ENCODE measurements at regions not wholly inside any gene's neighbourhood (a gene's known extent, or its start where the extent isn't known, plus 50 kb on each side); places are given as distances from the start of the nearest gene placed in this dataset.

DNA sequence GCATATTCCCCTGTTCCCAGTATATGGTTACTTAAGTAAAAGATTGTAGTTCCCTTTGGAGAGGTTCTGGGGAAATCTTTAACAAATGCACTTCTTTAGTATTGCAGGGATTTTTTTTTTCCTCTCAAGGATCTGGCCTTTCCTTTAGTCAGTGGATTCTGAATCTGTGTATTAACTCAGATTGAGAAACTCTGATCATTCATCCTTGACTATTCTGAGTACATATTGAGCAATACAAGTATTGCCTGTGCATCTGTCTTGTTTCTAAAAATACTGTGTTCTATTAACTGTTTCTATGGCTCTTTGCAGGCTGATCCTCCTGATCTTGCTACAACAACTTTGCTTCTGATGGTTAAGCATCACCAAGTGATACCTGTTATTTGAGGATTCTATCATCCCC is 67.8 kb upstream of the FGGY start:
- H3K27ac ChIP-seq (ENCODE audit: low read depth, low read length) = no peak overlapping the region
- no peak for DNase-seq
- H3K27me3 ChIP-seq (ENCODE audit: control insufficient read depth, insufficient read depth, low read length, poor library complexity, severe bottlenecking) = no peaks in the 10 kb centered on the region
- H3K4me3 Mint-ChIP-seq = no peak overlapping the region
- H3K36me3 ChIP-seq (ENCODE audit: control insufficient read depth, insufficient read depth, low read length) = no peaks in the 10 kb centered on the region
- H3K4me1 ChIP-seq (ENCODE audit: control insufficient read depth, insufficient read depth, low read length) = no peaks in the 10 kb centered on the region
- no peaks in the 10 kb centered on the region for H3K9me3 ChIP-seq (ENCODE audit: control insufficient read depth, low read length)
- TF ChIP-seq, protein P1, sequence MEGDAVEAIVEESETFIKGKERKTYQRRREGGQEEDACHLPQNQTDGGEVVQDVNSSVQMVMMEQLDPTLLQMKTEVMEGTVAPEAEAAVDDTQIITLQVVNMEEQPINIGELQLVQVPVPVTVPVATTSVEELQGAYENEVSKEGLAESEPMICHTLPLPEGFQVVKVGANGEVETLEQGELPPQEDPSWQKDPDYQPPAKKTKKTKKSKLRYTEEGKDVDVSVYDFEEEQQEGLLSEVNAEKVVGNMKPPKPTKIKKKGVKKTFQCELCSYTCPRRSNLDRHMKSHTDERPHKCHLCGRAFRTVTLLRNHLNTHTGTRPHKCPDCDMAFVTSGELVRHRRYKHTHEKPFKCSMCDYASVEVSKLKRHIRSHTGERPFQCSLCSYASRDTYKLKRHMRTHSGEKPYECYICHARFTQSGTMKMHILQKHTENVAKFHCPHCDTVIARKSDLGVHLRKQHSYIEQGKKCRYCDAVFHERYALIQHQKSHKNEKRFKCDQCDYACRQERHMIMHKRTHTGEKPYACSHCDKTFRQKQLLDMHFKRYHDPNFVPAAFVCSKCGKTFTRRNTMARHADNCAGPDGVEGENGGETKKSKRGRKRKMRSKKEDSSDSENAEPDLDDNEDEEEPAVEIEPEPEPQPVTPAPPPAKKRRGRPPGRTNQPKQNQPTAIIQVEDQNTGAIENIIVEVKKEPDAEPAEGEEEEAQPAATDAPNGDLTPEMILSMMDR (conservative IDR thresholded peaks at IDR 0.05) = no peak
- H3K9me3 Mint-ChIP-seq = no peaks in the 10 kb centered on the region
- H3K36me3 Mint-ChIP-seq (ENCODE audit: low read depth) = no peaks in the 10 kb centered on the region
- H3K9ac ChIP-seq (ENCODE audit: extremely low read depth, low read length, poor library complexity, severe bottlenecking) = no peak overlapping the region
- H3K27ac Mint-ChIP-seq = no peak overlapping the region
- peaks cover 2% of the 10 kb centered on the region for H3K27me3 Mint-ChIP-seq (ENCODE audit: insufficient read depth)
- no peak overlapping the region for H3K4me3 ChIP-seq (ENCODE audit: low read length)
- H3K4me1 Mint-ChIP-seq = peaks cover 3% of the 10 kb centered on the region

DNA sequence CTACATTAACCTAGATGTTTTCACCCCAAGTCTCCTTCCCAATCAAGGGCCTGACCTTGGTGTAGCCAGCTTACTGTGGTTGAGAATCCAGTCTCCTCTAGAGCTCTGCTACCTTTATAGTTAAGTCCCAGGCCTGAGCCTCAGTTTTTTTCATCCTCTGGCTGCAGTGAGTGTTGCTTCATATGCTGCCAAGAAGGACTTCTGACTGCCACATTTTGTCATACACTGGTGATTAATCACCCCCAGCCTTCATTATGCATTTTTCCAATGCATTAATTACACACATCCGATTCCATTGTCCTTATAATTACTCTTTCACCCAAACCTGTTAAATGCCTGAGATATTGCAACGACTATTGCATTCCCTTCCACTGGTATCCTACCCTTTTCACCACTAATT is 66.3 kb upstream of the FGGY start:
- H3K27ac Mint-ChIP-seq = no peak overlapping the region
- 88 to 100% methylated on average over 1 to 2 of the region's 2 CpGs for WGBS, 2 experiments (ENCODE audit: insufficient coverage in 1 of 2, insufficient read length in 1 of 2)
- H3K4me3 ChIP-seq (ENCODE audit: low read length) = no peak overlapping the region
- H3K4me1 Mint-ChIP-seq = no peaks in the 10 kb centered on the region
- no peak overlapping the region for H3K4me3 Mint-ChIP-seq
- peaks cover 2% of the 10 kb centered on the region for H3K27me3 Mint-ChIP-seq (ENCODE audit: insufficient read depth)
- TF ChIP-seq, protein P1 (conservative IDR thresholded peaks at IDR 0.05) = no peak
- H3K27ac ChIP-seq (ENCODE audit: low read depth, low read length) = no peak overlapping the region
- no peaks in the 10 kb centered on the region for H3K36me3 ChIP-seq (ENCODE audit: control insufficient read depth, insufficient read depth, low read length)
- H3K9me3 ChIP-seq (ENCODE audit: control insufficient read depth, low read length) = no peaks in the 10 kb centered on the region
- H3K27me3 ChIP-seq (ENCODE audit: control insufficient read depth, insufficient read depth, low read length, poor library complexity, severe bottlenecking) = no peaks in the 10 kb centered on the region
- no peak overlapping the region for H3K9ac ChIP-seq (ENCODE audit: extremely low read depth, low read length, poor library complexity, severe bottlenecking)
- H3K4me1 ChIP-seq (ENCODE audit: control insufficient read depth, insufficient read depth, low read length) = no peaks in the 10 kb centered on the region
- no peaks in the 10 kb centered on the region for H3K36me3 Mint-ChIP-seq (ENCODE audit: low read depth)
- no peak for DNase-seq
- no peaks in the 10 kb centered on the region for H3K9me3 Mint-ChIP-seq

DNA sequence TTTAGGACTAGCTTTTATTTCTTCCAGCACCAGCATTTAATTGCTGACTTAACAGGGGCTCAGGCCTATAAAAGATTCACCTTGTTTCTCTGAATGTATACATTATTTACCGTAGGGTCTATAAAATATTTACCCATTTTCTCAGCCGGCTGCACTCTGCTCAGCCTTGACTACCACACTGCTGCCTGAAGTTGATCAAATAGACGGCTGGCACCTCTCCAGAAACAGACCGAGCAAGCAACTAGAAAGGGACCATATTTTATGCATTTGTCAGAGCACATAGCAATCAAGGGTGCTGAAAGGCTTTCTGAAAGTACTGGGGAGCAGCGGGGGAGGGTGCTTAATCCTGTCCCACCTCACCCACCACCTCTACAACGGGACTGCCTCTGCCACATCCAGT is 64.7 kb upstream of the FGGY start:
- WGBS, 2 experiments (ENCODE audit: insufficient coverage in 1 of 2, insufficient read length in 1 of 2) = 95 to 96% methylated on average over 4 to 6 of the region's 6 CpGs
- Mint-ChIP-seq H3K4me1 (no peaks in the 10 kb centered on the region), H3K27me3 (ENCODE audit: insufficient read depth) (no peaks in the 10 kb centered on the region), H3K9me3 (no peaks in the 10 kb centered on the region), H3K27ac (no peak overlapping the region), H3K36me3 (ENCODE audit: low read depth) (no peaks in the 10 kb centered on the region), H3K4me3 (no peak overlapping the region)
- no peaks in the 10 kb centered on the region for H3K9me3 ChIP-seq (ENCODE audit: control insufficient read depth, low read length)
- TF ChIP-seq, protein P1 (conservative IDR thresholded peaks at IDR 0.05) = no peak
- H3K27ac ChIP-seq (ENCODE audit: low read depth, low read length) = no peak overlapping the region
- DNase-seq = no peak
- no peaks in the 10 kb centered on the region for H3K36me3 ChIP-seq (ENCODE audit: control insufficient read depth, insufficient read depth, low read length)
- H3K27me3 ChIP-seq (ENCODE audit: control insufficient read depth, insufficient read depth, low read length, poor library complexity, severe bottlenecking) = no peaks in the 10 kb centered on the region
- no peak overlapping the region for H3K9ac ChIP-seq (ENCODE audit: extremely low read depth, low read length, poor library complexity, severe bottlenecking)
- H3K4me3 ChIP-seq (ENCODE audit: low read length) = no peak overlapping the region
- no peaks in the 10 kb centered on the region for H3K4me1 ChIP-seq (ENCODE audit: control insufficient read depth, insufficient read depth, low read length)

Data from endodermal cell (in vitro differentiated cells).